ENCODE measurements at regions not wholly inside any gene's neighbourhood (a gene's known extent, or its start where the extent isn't known, plus 50 kb on each side); places are given as distances from the start of the nearest gene placed in this dataset.

DNA sequence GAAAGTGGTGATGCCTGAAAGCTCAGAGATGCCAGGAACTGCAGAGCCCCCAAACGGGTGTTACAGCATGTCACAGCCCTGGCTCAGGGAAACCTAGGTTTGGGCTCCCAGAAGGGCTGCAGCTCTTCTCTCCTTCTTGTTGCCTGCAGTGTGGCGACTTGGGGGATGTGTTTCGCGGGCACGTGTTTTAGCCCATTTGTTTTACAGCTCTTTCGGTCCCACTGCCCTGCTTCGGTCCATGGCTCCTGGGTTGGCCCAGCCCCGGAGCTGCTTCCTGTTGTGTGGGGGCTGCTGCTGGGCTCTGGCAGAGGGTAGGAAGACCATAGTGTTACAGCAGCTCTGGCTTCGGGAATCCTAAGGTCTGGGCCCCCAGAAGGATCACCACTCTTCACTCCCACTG is 222.9 kb upstream of the RIOK2 start:
- Histone ChIP-seq H3K14ac (replicated peaks; ENCODE audit: low read depth, low read length) (no peak overlapping the region), H3K23ac (ENCODE audit: low read depth, low read length) (no peak overlapping the region), H2BK15ac (ENCODE audit: low read depth, low read length) (no peak overlapping the region), H2BK120ac (ENCODE audit: low read depth, low read length) (no peak overlapping the region), H3K27me3 (ENCODE audit: control insufficient read depth, insufficient read depth, low read length) (no peaks in the 10 kb centered on the region), H3K4me3 (ENCODE audit: insufficient read depth, low read depth, low read length) (no peak overlapping the region), H3K4me2 (ENCODE audit: low read depth, low read length) (no peak overlapping the region), H2BK20ac (ENCODE audit: low read depth, low read length) (no peak overlapping the region), H3K4ac (ENCODE audit: low read depth, low read length) (no peak overlapping the region), H3K56ac (ENCODE audit: extremely low read depth, insufficient read depth, low read length) (no peak overlapping the region), H3K18ac (ENCODE audit: low read depth, low read length) (no peak overlapping the region), H4K91ac (ENCODE audit: insufficient read depth, low read depth, low read length) (no peak overlapping the region), H4K8ac (ENCODE audit: low read depth in 2 of 2, low read length in 2 of 2) (no peak overlapping the region), H2BK5ac (ENCODE audit: low read depth, low read length, poor library complexity, severe bottlenecking) (no peak overlapping the region), H3K9me3 (ENCODE audit: control insufficient read depth, insufficient read depth, low read length) (no peaks in the 10 kb centered on the region), H2AFZ (replicated peaks; ENCODE audit: low read length, poor library complexity) (no peak overlapping the region), H2AK9ac (replicated peaks; ENCODE audit: low read depth, low read length, poor library complexity) (no peak overlapping the region), H3K79me1 (ENCODE audit: low read depth in 1 of 2, low read length in 2 of 2) (no peaks in the 10 kb centered on the region), H4K5ac (ENCODE audit: low read depth, low read length) (no peak overlapping the region), H3K9ac (ENCODE audit: low read depth, low read length) (no peak overlapping the region), H3K36me3 (ENCODE audit: control insufficient read depth, insufficient read depth, low read length) (no peaks in the 10 kb centered on the region), H3K4me1 (ENCODE audit: control insufficient read depth, insufficient read depth, low read length) (no peaks in the 10 kb centered on the region), H3K9me1 (ENCODE audit: insufficient read depth, low read length) (no peaks in the 10 kb centered on the region), H3K27ac (ENCODE audit: insufficient read depth, low read length) (no peak overlapping the region), H2AK5ac (ENCODE audit: low read depth, low read length) (no peak overlapping the region), H4K20me1 (ENCODE audit: insufficient read depth, low read length) (no peaks in the 10 kb centered on the region)
- dilution Hi-C loops (cut with HindIII; ENCODE audit: low sequenced_read_pairs, unreplicated experiment) = no loop called here
- TF ChIP-seq NFE2L2 (IDR thresholded peaks at IDR 0.05; ENCODE audit: low read depth, low read length) (no peak), MXI1 (IDR thresholded peaks at IDR 0.05; ENCODE audit: borderline replicate concordance, low read depth, low read length) (no peak), RFX5 (IDR thresholded peaks at IDR 0.05; ENCODE audit: low read depth, low read length) (no peak), CEBPB (IDR thresholded peaks at IDR 0.05; ENCODE audit: low read depth, low read length) (no peak), RAD21 (IDR thresholded peaks at IDR 0.05; ENCODE audit: low read length) (no peak), RCOR1 (IDR thresholded peaks at IDR 0.05; ENCODE audit: insufficient replicate concordance, low read length) (no peak), SMC3 (IDR thresholded peaks at IDR 0.05; ENCODE audit: low read depth, low read length) (no peak), BHLHE40 (IDR thresholded peaks at IDR 0.05; ENCODE audit: low read depth, low read length) (no peak), FOS (IDR thresholded peaks at IDR 0.05; ENCODE audit: low read depth, low read length) (no peak), MAZ (IDR thresholded peaks at IDR 0.05; ENCODE audit: borderline replicate concordance, low read depth, low read length) (no peak), MAFK (IDR thresholded peaks at IDR 0.05; ENCODE audit: low read depth, low read length) (no peak), POLR2A (IDR thresholded peaks at IDR 0.05; ENCODE audit: low read depth, low read length) (no peak), CHD1 (IDR thresholded peaks at IDR 0.05; ENCODE audit: low read depth, low read length) (no peak)
- TF ChIP-seq, protein P1, sequence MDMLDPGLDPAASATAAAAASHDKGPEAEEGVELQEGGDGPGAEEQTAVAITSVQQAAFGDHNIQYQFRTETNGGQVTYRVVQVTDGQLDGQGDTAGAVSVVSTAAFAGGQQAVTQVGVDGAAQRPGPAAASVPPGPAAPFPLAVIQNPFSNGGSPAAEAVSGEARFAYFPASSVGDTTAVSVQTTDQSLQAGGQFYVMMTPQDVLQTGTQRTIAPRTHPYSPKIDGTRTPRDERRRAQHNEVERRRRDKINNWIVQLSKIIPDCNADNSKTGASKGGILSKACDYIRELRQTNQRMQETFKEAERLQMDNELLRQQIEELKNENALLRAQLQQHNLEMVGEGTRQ (IDR thresholded peaks at IDR 0.05; ENCODE audit: low read depth, low read length) = no peak
- TF ChIP-seq, protein P2, sequence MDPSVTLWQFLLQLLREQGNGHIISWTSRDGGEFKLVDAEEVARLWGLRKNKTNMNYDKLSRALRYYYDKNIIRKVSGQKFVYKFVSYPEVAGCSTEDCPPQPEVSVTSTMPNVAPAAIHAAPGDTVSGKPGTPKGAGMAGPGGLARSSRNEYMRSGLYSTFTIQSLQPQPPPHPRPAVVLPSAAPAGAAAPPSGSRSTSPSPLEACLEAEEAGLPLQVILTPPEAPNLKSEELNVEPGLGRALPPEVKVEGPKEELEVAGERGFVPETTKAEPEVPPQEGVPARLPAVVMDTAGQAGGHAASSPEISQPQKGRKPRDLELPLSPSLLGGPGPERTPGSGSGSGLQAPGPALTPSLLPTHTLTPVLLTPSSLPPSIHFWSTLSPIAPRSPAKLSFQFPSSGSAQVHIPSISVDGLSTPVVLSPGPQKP (IDR thresholded peaks at IDR 0.05; ENCODE audit: borderline replicate concordance, low read depth, low read length) = no peak
- TF ChIP-seq, protein P3, sequence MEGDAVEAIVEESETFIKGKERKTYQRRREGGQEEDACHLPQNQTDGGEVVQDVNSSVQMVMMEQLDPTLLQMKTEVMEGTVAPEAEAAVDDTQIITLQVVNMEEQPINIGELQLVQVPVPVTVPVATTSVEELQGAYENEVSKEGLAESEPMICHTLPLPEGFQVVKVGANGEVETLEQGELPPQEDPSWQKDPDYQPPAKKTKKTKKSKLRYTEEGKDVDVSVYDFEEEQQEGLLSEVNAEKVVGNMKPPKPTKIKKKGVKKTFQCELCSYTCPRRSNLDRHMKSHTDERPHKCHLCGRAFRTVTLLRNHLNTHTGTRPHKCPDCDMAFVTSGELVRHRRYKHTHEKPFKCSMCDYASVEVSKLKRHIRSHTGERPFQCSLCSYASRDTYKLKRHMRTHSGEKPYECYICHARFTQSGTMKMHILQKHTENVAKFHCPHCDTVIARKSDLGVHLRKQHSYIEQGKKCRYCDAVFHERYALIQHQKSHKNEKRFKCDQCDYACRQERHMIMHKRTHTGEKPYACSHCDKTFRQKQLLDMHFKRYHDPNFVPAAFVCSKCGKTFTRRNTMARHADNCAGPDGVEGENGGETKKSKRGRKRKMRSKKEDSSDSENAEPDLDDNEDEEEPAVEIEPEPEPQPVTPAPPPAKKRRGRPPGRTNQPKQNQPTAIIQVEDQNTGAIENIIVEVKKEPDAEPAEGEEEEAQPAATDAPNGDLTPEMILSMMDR (conservative IDR thresholded peaks at IDR 0.05; ENCODE audit: low read depth, low read length) = no peak
- intact Hi-C loops (cut with micrococcal nuclease) = no loop called here
- in situ Hi-C loops (cut with MboI; ENCODE audit: low sequenced_read_pairs) = no loop called here
- POLR2A ChIA-PET (ENCODE audit: unreplicated experiment) = no interaction called here
- no TSS peak for BruUV-seq (replicated peaks)
- WGBS, 2 experiments (ENCODE audit: extremely low coverage in 2 of 2, insufficient read length in 1 of 2) = 86% methylated on average over 1 of the region's 9 CpGs; no CpG with 5 or more reads in 1 of the 2 experiments
- no peak for DNase-seq
- CTCF ChIA-PET = no interaction called here
- ATAC-seq (ENCODE audit: low read depth) = no peak
